ENCODE measurements at regions not wholly inside any gene's neighbourhood (a gene's known extent, or its start where the extent isn't known, plus 50 kb on each side); places are given as distances from the start of the nearest gene placed in this dataset.
"Not testable (repeated sequence)": the region's sequence is repeated elsewhere in the genome, so short reads cannot be mapped to it uniquely, and the experiment has no call there.

DNA sequence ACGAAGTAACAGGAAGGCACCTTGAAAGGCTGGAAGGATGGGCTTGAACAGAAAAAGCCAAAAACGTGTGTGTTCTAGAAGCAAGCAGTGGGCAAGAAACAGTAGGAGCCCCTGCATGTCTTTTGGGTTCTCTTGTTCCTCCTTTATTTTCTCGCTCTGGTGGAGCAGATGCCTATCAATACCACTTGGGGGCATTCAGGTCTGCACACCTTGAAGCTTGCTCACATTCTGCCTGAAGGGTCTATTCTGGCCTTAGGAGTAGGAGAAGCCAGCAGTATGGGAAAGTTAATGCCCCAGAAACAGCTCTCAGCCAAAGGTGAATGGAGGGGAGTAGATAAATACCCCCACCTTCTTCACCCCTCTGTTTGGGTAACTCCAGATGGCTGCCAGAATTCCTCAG lies 204.5 kb downstream of the TXNL1 start:
- no peak overlapping the region for H3K27ac ChIP-seq
- no peak for TF ChIP-seq CTCF (IDR thresholded peaks at IDR 0.05)
- no peak for DNase-seq (ENCODE audit: low spot score)

GRCh38 chr18:56431551-56431950 lies 206.8 kb downstream of the TXNL1 start:
- DNase-seq (ENCODE audit: low spot score) = no peak
- TF ChIP-seq CTCF (IDR thresholded peaks at IDR 0.05) = no peak
- Histone ChIP-seq H3K27ac (no peak overlapping the region), H3K4me3 (no peak overlapping the region)

More for the DNA sequence above, 204.5 kb downstream of the TXNL1 start:
- H3K4me3 ChIP-seq = no peak overlapping the region

DNA sequence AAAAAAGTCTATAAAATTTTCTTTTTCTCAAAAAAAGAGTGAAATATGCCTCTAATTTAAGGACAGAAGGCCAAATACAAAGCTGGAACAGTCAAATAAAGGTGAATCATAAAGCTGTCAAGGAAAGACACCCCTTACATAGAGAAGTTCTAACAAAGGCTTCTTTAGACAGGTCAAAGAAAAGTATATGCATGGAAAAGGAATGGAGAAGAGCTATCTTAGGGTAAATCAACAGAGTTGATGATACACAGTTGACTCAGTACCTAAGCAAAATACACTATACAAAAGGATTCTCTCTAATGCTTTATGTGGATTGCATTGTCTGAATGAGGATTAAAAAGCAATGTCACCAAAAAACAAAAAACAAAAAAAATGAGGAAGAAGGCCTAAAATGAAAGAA lies 214.8 kb downstream of the TXNL1 start:
- H3K27ac ChIP-seq = no peak overlapping the region
- no peak overlapping the region for H3K4me3 ChIP-seq
- no peak for TF ChIP-seq CTCF (IDR thresholded peaks at IDR 0.05)
- no peak for DNase-seq (ENCODE audit: low spot score)

DNA sequence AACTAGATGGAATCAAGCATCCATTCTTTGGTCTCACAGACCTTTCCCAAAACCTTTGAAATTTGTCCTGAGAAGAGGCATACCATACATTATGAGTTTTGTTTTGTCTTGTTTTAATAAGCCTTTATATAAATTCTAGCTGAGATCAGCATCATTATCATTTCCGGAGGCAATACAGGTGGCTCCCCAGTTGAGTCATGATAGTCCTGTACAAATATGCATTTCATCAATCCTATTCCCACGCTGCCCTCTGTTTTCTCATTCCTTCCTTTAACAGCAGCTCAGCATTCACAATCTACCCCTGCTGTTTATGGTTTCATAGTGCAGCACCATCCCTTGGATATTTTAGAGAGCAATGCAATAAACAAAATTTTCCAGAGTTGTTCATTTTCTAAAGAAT lies 216.7 kb downstream of the TXNL1 start:
- TF ChIP-seq CTCF (IDR thresholded peaks at IDR 0.05) = no peak
- H3K27ac ChIP-seq = no peak overlapping the region
- no peak for DNase-seq (ENCODE audit: low spot score)
- no peak overlapping the region for H3K4me3 ChIP-seq

DNA sequence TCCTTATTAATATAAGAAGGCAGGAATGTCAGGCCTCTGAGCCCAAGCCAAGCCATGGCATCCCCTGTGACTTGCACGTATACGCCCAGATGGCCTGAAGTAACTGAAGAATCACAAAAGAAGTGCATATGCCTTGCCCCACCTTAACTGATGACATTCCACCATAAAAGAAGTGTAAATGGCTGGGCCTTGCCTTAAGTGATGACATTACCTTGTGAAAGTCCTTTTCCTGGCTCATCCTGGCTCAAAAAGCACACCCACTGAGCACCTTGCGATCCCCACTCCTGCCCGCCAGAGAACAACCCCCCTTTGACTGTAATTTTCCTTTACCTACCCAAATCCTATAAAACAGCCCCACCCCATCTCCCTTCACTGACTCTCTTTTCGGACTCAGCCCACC lies 217.5 kb downstream of the TXNL1 start:
- not testable (repeated sequence) for H3K4me3 ChIP-seq; H3K27ac ChIP-seq; DNase-seq (ENCODE audit: low spot score)

DNA sequence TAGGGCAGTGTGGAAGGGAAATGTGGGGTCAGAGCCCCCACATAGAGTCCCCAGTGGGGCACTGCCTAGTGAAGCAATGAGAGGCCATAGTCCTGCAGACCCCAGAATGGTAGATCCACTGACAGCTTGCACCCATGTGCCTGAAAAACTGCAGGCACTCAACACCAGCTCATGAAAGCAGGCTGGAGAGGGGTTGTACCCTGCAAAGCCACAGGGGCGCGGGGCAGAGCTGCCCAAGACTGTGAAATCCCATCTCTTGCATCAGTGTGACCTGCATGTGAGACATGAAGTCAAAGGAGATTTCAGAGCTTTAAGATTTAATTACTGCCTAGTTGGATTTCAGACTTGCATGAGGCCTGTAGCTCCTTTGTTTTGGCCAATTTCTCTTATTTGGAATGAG lies 224.0 kb downstream of the TXNL1 start:
- TF ChIP-seq CTCF (IDR thresholded peaks at IDR 0.05) = no peak
- no peak for DNase-seq (ENCODE audit: low spot score)
- Histone ChIP-seq H3K4me3 (no peak overlapping the region), H3K27ac (no peak overlapping the region)

DNA sequence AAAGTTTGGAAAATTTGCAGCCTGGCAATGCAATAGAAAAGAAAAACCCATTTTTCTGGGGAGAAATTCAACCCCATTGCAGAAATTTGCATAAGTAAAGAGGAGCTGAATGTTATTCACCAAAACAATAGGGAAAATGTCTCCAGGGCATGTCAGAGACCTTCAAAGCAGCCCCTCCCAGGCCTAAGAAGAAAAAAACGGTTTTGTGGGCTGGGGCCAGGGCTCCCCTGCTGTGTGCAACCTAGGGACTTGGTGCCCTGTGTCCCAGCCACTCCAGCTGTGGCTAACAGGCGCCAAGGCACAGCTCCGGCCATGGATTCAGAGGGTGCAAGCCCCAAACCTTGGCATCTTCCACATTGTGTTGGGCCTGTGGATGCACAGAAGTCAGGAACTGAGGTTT lies 224.5 kb downstream of the TXNL1 start:
- TF ChIP-seq CTCF (IDR thresholded peaks at IDR 0.05) = no peak
- Histone ChIP-seq H3K27ac (no peak overlapping the region), H3K4me3 (no peak overlapping the region)
- DNase-seq (ENCODE audit: low spot score) = no peak

- H3K4me3 ChIP-seq = no peak overlapping the region
- no peak for DNase-seq (ENCODE audit: low spot score)
- H3K27ac ChIP-seq = no peak overlapping the region
- no peak for TF ChIP-seq CTCF (IDR thresholded peaks at IDR 0.05)
Measured at GRCh38 chr18:56412951-56413350, 225.4 kb downstream of the TXNL1 start.
